ENCODE measurements at regions not wholly inside any gene's neighbourhood (a gene's known extent, or its start where the extent isn't known, plus 50 kb on each side); places are given as distances from the start of the nearest gene placed in this dataset.

DNA sequence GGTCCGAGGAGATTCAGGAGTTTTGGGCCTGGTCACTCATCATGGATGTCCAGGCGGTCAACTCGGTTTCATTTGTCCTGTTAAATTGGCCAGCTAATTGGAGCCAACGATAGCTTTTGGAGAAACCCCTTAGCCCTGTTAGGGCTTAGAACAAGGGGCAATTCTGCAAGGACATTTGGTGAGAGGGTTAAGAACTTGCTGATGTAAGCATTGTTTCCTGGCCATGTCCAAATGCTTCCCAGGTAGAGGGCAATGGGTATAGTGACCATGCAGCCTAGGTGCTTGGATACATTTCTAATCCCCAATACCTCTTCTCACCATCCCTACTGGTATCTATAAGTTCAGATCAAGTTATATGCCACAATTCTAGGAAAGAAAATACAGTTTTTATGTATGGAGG, 131.5 kb downstream of the RPS24 start:
- ChIA-PET POLR2A (no interaction called here), CTCF (ENCODE audit: unreplicated experiment) (no interaction called here)
- intact Hi-C loops (cut with micrococcal nuclease; ENCODE audit: unreplicated experiment) = no loop called here
- Histone ChIP-seq H3K9me3 (ENCODE audit: low read length) (0 out of 2 replicates have a peak, but pooled peaks cover 2% of the 10 kb centered on the region), H3K4me1 (ENCODE audit: insufficient read depth, low read length, poor library complexity, severe bottlenecking) (peaks cover 9% of the 10 kb centered on the region), H3K9me2 (ENCODE audit: insufficient read depth, low read length) (no peaks in the 10 kb centered on the region), H4K20me1 (ENCODE audit: insufficient read depth, low read length) (no peaks in the 10 kb centered on the region), H3K36me3 (ENCODE audit: insufficient read depth, low read length) (no peaks in the 10 kb centered on the region), H3K4me3 (ENCODE audit: low read depth, low read length, poor library complexity, severe bottlenecking) (no peak overlapping the region), H2AFZ (ENCODE audit: low read length) (no peak overlapping the region), H3K79me2 (ENCODE audit: insufficient read depth, low read depth, low read length) (no peaks in the 10 kb centered on the region), H3K27ac (ENCODE audit: low read depth, low read length, poor library complexity, severe bottlenecking) (no peak overlapping the region), H3K4me2 (ENCODE audit: low read length) (no peak overlapping the region)
- no TSS peak for BruUV-seq (replicated peaks)
- TF ChIP-seq, protein P1, sequence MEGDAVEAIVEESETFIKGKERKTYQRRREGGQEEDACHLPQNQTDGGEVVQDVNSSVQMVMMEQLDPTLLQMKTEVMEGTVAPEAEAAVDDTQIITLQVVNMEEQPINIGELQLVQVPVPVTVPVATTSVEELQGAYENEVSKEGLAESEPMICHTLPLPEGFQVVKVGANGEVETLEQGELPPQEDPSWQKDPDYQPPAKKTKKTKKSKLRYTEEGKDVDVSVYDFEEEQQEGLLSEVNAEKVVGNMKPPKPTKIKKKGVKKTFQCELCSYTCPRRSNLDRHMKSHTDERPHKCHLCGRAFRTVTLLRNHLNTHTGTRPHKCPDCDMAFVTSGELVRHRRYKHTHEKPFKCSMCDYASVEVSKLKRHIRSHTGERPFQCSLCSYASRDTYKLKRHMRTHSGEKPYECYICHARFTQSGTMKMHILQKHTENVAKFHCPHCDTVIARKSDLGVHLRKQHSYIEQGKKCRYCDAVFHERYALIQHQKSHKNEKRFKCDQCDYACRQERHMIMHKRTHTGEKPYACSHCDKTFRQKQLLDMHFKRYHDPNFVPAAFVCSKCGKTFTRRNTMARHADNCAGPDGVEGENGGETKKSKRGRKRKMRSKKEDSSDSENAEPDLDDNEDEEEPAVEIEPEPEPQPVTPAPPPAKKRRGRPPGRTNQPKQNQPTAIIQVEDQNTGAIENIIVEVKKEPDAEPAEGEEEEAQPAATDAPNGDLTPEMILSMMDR (conservative IDR thresholded peaks at IDR 0.05; ENCODE audit: low read length) = no peak
- TF ChIP-seq EZH2phosphoT487 (IDR thresholded peaks at IDR 0.05; ENCODE audit: borderline replicate concordance, low read depth, low read length) = no peak
- DNase-seq (ENCODE audit: low spot score) = no peak

DNA sequence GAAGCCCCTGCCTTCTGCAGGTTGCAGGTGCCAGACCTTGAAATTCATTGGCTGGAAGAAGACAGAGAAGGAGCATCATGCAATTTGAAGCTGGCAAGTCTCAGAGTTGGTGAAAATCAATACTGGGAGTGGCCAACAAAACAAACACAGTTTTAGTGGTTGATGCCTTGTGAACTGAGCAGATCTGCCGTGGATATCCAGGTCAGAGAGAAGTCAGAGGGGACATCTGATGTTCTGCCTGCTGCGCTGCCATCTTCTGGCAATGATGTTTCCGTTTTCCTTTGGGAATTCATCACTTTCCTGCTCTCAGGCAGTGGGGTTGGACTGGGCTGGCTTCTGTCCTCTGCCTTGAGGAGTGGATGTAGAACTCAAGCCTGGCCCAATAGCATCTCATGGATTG, 132.0 kb downstream of the RPS24 start:
- Histone ChIP-seq H3K4me2 (ENCODE audit: low read length) (no peak overlapping the region), H3K4me1 (ENCODE audit: insufficient read depth, low read length, poor library complexity, severe bottlenecking) (peaks cover 13% of the 10 kb centered on the region), H4K20me1 (ENCODE audit: insufficient read depth, low read length) (no peaks in the 10 kb centered on the region), H3K9me3 (ENCODE audit: low read length) (0 out of 2 replicates have a peak, but pooled peaks cover 5% of the 10 kb centered on the region), H3K27ac (ENCODE audit: low read depth, low read length, poor library complexity, severe bottlenecking) (no peak overlapping the region), H2AFZ (ENCODE audit: low read length) (no peak overlapping the region), H3K9me2 (ENCODE audit: insufficient read depth, low read length) (no peaks in the 10 kb centered on the region), H3K36me3 (ENCODE audit: insufficient read depth, low read length) (no peaks in the 10 kb centered on the region), H3K4me3 (ENCODE audit: low read depth, low read length, poor library complexity, severe bottlenecking) (no peak overlapping the region), H3K79me2 (ENCODE audit: insufficient read depth, low read depth, low read length) (no peaks in the 10 kb centered on the region)
- no peak for DNase-seq (ENCODE audit: low spot score)
- CTCF ChIA-PET (ENCODE audit: unreplicated experiment) = no interaction called here
- intact Hi-C loops (cut with micrococcal nuclease; ENCODE audit: unreplicated experiment) = no loop called here
- no peak for TF ChIP-seq EZH2phosphoT487 (IDR thresholded peaks at IDR 0.05; ENCODE audit: borderline replicate concordance, low read depth, low read length)
- TF ChIP-seq, protein P1 (conservative IDR thresholded peaks at IDR 0.05; ENCODE audit: low read length) = no peak
- POLR2A ChIA-PET = no interaction called here
- BruUV-seq (replicated peaks) = no TSS peak

DNA sequence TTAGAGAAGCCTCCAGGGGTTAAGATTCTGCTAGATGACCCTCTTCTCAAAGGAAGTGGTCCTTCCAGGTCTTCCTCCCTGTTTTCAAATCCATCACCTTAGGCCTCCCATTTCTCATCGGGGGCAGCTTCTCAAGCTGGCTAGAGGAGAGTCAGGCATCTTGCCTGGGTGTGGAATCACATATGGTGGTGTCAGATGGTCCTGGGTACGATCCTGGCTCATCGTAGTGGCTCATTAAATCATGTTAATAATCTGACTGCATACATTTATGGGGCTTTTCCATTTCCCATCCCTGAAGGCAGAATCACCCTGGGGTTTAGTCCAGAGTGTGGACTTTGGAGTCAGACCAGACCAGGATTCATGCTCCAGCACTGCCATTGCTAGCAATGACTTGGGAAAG, 132.6 kb downstream of the RPS24 start:
- Histone ChIP-seq H3K9me3 (ENCODE audit: low read length) (0 out of 2 replicates have a peak, but pooled peaks cover 5% of the 10 kb centered on the region), H3K9me2 (ENCODE audit: insufficient read depth, low read length) (no peaks in the 10 kb centered on the region), H3K36me3 (ENCODE audit: insufficient read depth, low read length) (no peaks in the 10 kb centered on the region), H3K27ac (ENCODE audit: low read depth, low read length, poor library complexity, severe bottlenecking) (no peak overlapping the region), H2AFZ (ENCODE audit: low read length) (no peak overlapping the region), H3K4me3 (ENCODE audit: low read depth, low read length, poor library complexity, severe bottlenecking) (no peak overlapping the region), H3K79me2 (ENCODE audit: insufficient read depth, low read depth, low read length) (no peaks in the 10 kb centered on the region), H3K4me1 (ENCODE audit: insufficient read depth, low read length, poor library complexity, severe bottlenecking) (peaks cover 20% of the 10 kb centered on the region), H3K4me2 (ENCODE audit: low read length) (no peak overlapping the region), H4K20me1 (ENCODE audit: insufficient read depth, low read length) (no peaks in the 10 kb centered on the region)
- ChIA-PET CTCF (ENCODE audit: unreplicated experiment) (no interaction called here), POLR2A (no interaction called here)
- intact Hi-C loops (cut with micrococcal nuclease; ENCODE audit: unreplicated experiment) = no loop called here
- TF ChIP-seq, protein P1 (conservative IDR thresholded peaks at IDR 0.05; ENCODE audit: low read length) = no peak
- no peak for TF ChIP-seq EZH2phosphoT487 (IDR thresholded peaks at IDR 0.05; ENCODE audit: borderline replicate concordance, low read depth, low read length)
- no peak for DNase-seq (ENCODE audit: low spot score)
- BruUV-seq (replicated peaks) = no TSS peak

All from OCI-LY7 (cell line).